Activated CD4-positive, CD25-positive, alpha-beta regulatory T cell treated with anti-CD3 and anti-CD28 coated beads, Interleukin-2, amount 50 U/mL, for 72 hours (primary cell): ENCODE measurements at regions not wholly inside any gene's neighbourhood (a gene's known extent, or its start where the extent isn't known, plus 50 kb on each side); places are given as distances from the start of the nearest gene placed in this dataset.
"Not testable (repeated sequence)": the region's sequence is repeated elsewhere in the genome, so short reads cannot be mapped to it uniquely, and the experiment has no call there.

Experiments used
- DNase-seq: peaks from one replicate; pipeline ENCODE4 v3.0.0; 2021

DNA sequence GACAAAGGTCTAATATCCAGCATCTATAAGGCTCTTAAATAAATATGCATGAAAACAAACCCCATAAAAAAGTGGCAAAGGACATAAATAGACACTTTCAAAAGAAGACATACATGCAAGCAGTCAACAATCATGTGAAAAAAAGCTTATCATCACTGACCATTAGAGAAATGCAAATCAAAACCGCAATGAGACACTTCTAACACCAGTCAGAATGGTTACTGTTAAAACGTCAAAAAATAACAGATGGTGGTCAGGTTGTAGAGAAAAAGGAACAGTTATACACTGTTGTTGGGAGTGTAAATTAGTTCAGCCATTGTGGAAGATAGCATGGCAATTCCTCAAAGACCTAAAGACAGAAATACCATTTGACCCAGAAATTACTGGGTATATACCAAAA lies 440.7 kb upstream of the KCNMB2 start:
- no peak for DNase-seq

DNA sequence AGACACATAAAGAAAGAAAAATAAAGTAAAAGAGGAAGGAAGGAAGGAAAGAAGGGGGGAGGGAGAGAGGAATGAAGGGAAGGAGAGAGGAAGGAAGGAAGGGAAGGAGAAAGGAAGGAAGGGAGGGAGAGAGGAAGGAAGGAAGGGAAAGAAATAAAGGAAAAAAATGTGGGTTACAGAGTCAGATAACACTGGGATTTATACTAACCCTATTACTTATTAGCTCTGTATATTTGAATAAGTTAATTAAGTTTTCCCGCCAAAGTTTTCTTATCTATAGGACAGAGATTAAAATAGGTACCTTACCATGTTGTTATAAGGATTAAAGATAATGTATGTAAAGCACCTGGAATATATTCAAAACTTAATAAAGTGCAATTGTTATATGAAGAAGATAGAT lies 439.3 kb upstream of the KCNMB2 start:
- no peak for DNase-seq

DNA sequence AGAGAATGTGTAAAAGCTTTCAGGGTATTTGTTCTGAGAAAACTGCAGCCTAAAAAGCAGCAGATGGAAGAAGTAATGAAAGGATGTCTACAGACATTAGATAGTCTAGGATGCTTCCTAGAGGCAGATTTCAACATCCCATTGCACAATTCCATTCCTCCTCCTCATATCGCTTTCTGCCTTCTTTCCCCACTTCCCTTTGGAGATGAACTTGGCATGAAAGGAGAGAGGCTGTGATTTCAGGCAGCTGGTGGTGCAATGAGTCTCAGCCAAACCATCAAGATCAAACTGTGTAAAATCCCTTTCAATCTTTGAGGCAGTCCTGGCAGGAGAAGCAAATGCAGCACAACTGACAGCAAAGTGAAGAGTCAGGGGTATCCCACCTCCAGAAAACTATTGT lies 438.7 kb upstream of the KCNMB2 start:
- no peak for DNase-seq

GRCh38 chr3:178099274-178099673 lies 437.0 kb upstream of the KCNMB2 start:
- DNase-seq, result no peak

GRCh38 chr3:178099862-178100261 lies 436.4 kb upstream of the KCNMB2 start:
- DNase-seq, result no peak

DNA sequence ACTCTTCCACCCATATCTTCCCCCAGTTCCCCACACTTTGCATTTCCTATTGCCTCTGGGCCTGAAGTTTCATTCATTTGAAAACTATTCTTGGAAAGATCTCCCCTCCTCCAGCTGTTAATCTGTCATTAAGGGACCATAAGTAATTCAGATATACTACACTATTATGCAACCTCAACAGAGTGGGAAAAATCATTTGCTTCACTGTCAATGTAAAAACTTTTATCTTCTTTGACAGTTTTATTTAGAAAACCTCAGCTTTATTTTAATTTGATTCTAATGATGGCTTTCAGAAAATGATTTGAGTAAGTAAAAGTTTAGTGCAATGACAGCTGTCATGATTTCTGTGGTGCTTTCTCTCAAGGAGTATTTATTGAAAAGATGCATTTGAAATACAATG lies 435.3 kb upstream of the KCNMB2 start:
- no peak for DNase-seq

DNA sequence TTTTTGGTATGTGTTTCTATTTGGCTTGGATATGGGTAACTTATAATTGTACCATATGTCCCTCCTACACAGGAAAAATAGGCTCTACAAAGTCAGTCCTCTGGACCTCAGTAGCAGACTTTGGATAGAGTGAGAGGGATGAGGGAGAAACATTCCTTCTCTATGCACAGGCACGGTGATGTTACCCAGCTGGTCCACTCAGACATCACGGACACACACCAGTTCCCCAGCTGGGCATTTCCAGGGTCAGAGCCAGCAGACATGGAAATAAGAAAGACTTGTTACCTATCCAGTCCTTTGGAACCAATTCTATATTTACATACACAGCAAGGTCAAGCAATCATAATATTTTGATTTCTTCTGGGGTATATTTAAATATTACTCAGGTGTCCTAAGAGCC lies 433.1 kb upstream of the KCNMB2 start:
- DNase-seq, result no peak

GRCh38 chr3:178107804-178108203 lies 428.4 kb upstream of the KCNMB2 start:
- no peak for DNase-seq

GRCh38 chr3:178109691-178110090 lies 426.5 kb upstream of the KCNMB2 start:
- no peak for DNase-seq

- DNase-seq, result no peak
Measured at GRCh38 chr3:178112134-178112533, 424.1 kb upstream of the KCNMB2 start.

DNA sequence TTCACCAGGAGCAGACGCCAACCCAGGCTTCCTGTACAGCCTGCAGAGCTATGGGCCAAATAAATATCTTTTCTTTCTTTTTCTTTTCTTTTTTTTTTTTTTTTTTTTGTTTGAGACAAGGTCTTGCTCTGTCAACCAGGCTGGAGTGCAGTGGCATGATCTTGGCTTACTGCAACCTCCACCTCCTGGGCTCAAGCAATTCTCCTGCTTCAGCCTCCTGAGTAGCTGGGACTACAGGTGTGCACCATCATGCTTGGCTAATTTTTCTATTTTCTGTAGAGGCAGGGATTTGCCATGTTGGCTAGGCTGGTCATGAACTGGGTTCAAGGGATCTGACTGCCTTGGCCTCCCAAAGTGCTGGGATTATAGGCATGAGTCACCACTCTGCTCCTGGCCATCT lies 423.7 kb upstream of the KCNMB2 start:
- not testable (repeated sequence) for DNase-seq

DNA sequence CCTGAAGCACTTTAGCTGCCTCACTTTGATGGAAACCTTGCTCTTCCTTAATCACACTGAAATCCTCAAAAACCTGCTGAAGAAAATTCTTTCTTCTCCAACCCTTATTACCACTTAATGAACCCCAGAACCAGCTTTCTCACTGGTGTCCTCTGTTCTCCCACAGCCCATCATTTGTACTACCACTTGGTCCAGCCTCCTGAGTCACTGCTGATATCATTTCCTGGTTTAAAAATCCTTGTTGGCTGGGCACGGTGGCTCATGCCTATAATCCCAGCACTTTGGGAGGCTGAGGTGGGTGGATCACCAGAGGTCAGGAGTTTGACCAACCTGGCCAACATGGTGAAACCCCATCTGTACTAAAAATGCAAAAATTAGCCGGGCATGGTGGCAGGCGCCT lies 418.6 kb upstream of the KCNMB2 start:
- DNase-seq, result no peak

GRCh38 chr3:178119608-178120295 lies 416.5 kb upstream of the KCNMB2 start:
- DNase-seq, result not testable (repeated sequence)

DNA sequence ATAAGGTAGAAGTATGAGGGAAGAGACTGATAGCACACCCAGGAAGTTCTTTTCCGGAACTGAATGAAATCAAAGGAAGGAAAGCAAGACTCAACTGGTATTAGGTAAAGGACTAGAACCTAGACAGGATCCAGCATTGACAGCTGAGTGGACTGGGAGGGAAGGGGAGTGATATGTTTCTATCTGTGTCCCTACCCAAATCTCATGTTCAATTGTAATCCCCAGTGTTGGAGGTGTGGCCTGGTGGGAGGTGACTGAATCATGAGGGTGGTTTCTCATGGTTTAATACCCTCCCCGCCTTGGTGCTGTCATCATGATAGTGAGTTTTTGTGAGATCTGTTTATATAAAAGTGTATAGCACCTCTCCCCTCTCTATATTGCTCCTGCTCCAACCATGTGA lies 415.9 kb upstream of the KCNMB2 start:
- DNase-seq, result no peak

- DNase-seq, result no peak
Measured at GRCh38 chr3:178126686-178127085, 409.6 kb upstream of the KCNMB2 start.

DNA sequence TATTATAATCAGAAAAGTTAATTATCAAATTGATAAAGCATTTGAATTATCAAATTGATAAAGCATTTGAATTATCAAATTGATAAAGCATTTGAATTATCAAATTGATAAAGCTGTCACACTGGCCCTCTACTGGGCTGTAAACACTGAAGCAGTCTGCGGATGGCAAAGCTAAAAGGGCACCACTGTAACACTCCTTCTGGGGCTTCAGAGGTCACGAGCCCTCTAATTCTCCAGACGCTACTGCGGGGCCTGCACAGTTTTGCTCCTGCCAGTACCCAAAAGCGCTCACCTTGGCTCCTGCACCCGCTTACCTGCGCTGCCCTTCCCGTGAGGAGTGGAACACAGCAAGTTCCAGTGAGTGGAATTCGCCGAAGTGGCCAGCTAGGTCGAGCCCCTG lies 409.0 kb upstream of the KCNMB2 start:
- no peak for DNase-seq

GRCh38 chr3:178129109-178129508 lies 407.1 kb upstream of the KCNMB2 start:
- no peak for DNase-seq

DNA sequence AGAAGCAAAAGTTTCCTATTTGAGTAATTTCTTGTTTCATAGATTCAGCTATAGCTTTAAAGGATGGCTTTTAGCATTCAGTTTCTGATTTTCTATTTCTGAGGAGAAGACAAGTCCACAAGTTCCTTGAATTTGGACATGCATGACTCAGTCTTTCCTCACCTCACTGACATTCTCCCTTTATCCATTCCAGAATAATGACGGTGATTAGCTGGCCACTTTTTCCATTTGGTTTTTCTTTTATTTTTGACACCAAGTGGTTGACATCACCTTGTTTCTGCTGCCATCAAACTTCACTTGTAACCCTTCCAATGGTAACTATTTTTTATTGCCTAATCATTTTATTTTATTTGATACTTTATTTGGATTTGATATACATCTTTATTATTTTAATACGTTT lies 404.4 kb upstream of the KCNMB2 start:
- DNase-seq, result no peak

DNA sequence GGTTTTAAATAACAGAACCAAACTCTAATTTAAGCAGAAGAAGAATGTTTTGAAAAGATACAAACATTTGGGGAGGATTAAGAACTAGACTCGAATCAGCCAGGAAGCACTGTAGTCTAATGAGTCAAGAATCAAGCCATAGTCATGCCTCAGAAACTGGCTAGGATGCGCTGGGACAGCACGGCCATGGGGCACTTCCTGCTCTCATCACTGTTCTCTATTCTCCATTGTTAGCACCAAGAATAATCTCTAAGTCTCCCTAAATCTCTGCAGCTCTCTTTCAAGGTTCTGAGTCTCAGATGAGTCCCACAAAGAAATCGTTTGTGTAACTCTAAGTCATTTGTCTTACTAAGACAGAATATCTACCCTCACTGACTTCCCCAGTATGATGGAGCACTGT lies 399.0 kb upstream of the KCNMB2 start:
- DNase-seq, result no peak

DNA sequence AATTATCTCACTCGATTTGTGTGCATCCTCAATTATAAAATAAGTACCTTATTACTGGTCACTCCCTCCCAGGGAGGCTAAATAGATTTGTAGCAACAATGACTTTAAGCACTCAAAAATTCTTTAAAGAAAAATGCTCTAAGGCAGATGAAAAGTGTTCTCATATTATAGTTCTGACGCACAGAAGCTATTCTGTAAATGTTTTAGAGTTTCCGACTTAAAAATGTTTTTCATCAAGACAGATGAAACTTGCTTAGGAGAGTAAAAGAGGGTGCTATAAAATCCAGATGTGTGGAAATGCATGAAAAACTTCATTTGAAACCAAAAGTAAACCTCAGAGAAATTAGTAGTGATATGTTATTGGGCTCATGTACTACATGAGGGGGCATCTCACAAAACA lies 398.4 kb upstream of the KCNMB2 start:
- no peak for DNase-seq

GRCh38 chr3:178139116-178139515 lies 397.1 kb upstream of the KCNMB2 start:
- DNase-seq, result no peak

- no peak for DNase-seq
Measured at GRCh38 chr3:178140531-178141304, 395.5 kb upstream of the KCNMB2 start.

DNA sequence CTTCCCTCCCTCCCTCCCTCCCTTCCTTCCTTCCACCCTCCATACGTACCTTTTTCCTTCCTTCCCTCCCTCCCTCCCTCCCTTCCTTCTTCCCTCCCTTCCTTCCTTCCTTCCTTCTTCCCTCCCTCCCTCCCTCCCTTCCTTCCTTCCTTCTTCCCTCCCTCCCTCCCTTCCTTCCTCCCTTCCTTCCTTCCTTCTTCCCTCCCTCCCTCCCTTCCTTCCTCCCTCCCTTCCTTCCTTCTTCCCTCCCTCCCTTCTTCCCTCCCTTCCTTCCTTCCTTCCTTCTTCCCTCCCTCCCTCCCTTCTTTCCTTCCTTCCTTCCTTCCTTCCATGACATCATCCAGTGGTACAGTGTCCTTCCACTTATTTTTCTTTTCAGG lies 394.9 kb upstream of the KCNMB2 start:
- not testable (repeated sequence) for DNase-seq

DNA sequence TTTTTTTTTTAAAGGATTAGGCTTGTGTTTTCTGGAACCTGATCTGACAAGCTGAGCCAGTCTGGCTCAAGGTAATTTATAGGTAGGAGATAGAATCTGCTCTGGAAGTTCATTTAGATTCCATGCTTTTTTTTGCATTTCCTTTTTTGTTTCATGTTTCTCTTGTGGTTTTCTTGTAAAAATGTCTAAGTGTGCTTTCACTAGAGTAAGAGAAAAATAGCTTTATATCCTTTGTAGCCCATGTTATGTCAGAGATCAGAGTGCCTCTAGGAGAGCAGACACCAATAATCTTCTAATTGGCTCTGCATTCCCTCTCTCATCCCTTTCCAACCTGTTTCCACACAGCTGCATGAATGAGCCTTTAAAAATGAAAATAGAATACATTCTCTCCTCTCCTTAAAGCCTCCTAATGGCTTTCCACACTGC lies 389.8 kb upstream of the KCNMB2 start:
- DNase-seq, result no peak

DNA sequence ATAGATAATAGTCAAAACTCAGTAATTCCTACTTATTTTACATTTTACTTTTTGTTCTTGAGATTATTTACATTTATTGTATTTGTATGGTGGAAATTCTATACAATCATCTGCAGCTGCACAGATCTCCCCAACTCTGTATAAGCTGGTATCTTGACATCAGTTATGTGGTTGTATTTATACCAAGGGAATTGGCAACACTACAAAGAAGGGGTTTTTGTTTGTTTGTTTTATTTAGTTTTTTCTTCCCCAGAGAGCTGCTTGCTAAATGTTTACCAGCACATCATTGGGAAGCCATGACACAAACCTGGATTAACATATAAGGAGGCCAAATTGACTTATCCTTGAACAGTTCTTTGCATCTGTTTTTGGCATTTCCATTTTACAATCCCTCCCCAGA lies 389.2 kb upstream of the KCNMB2 start:
- no peak for DNase-seq
